GM18867 (cell line): ENCODE measurements at regions not wholly inside any gene's neighbourhood (a gene's known extent, or its start where the extent isn't known, plus 50 kb on each side); places are given as distances from the start of the nearest gene placed in this dataset.

Experiments
- ATAC-seq: cut with Tn5 transposase; IDR thresholded peaks from one replicate; pipeline ENCODE4 v1.9.1; 2021; ENCODE audit warnings: mild to moderate bottlenecking, moderate library complexity; ENCODE audit not compliant: unreplicated experiment

DNA sequence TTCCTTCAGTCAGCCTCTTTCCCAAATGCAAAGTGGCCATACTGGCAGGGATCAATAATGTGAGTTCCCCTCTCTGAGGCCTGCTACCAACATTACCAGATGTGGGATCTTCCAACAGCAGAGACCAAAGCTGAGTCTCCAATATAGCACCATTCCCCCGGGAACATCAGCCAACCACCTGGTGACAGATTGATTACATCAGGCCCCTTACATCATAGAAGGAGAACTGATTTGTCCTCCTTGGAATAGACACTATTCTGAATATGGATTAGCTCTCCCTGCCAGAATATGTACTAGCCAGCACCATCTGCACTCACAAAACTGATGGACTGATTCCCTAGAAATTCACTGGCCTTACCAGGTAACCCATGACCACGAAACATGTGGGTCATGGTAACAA is 61.9 kb upstream of the CARMIL1 start:
- no peak for ATAC-seq

DNA sequence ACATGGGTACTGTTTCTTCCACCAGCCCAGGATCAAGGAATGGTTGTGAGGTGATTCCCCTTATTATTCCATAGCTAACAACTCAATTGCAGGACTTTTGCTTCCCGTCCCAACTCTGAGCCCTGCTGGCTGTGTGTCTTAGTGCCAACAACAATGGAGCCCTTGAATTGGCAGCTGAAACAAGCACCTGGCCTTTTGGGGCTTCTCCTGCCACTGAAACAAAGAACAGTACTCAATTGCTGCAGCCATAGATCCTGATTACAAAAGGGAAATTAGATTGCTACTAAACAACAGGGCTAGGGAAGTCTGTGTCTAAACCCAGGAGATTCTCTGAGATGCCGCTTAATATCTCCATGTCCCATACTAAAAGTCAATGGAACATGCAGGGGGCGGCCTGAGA is 61.3 kb upstream of the CARMIL1 start:
- ATAC-seq: no peak

DNA sequence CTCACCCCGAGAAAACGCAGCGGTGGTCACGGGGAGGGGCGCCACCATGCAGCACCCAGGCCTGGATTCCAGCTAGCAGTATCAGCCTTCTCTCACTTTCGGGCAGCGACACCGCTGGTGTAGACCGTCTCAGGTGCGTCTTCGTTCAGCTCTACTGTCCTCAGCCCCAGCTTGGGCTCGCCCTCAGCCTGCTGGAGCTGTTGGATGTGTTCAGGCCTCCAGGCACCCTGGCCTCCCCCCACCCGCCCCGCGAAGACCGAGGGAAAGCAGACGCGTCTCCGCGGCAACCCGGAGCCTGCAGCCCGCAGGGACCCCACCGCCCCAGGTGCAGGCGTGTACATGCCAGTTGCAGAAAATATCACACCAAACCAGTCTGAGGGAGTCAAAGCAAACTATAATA is 60.8 kb upstream of the CARMIL1 start:
- no peak for ATAC-seq

GRCh38 chr6:25219216-25219916 is 59.8 kb upstream of the CARMIL1 start:
- no peak for ATAC-seq

DNA sequence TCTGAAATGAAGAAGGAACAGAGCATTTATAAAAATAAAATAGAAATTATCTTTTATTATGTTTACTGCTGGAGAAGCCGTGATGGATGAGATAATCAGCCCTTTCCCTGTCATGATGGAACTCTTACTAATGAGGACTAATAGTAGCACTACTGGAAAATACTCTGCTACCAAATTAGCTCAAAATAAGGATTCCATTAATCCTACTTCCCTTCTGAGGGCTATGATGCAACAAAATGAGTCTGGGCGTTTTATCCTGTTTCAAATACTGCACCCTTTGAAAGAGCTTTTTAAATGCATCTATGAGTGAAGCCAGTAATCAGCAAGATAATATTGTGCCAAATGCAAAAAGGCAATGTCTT is 59.3 kb upstream of the CARMIL1 start:
- no peak for ATAC-seq

DNA sequence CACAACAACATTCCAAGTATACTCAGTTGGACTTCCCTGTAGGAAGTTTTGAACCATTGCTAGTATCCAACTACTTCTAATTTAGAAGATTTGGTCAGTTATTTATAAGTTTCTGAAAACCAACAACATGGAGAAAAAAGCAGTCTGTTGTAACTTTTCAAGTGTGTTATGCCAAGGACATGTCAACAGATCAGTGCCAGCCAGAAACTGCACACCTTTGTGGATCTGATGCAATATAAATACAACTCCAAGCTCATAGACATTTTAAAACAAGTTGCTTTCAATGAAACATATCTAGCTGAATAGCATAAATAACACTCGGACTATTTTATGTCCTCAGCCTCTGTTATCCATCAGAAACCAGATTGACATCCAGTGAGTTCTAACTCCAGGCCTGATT is 58.3 kb upstream of the CARMIL1 start:
- ATAC-seq: no peak

- no peak for ATAC-seq
These were observed 57.0 kb upstream of the CARMIL1 start for GRCh38 chr6:25222006-25222678.

- no peak for ATAC-seq
These were observed 55.6 kb upstream of the CARMIL1 start for GRCh38 chr6:25223490-25223991.

GRCh38 chr6:25224242-25224641 is 54.9 kb upstream of the CARMIL1 start:
- ATAC-seq: no peak

DNA sequence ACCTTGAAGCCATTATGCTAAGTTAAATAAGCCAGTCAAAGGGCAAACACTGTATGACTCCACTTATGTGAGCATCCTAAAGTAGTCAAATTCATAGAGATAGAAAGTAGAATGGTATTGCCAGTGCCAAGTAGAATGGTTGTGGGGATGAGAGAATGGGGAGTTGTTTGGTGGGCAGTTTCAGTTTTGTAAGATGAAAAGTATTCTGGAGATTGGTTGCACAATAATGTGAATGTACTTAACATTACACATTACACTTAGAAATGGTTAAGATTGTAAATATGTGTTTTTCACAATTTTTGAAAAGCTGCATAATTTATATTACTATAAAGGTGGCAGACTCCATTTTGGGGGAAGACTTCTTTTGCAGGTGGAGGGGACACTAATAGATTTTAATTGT is 51.3 kb upstream of the CARMIL1 start:
- ATAC-seq: no peak
